ENCODE measurements at regions not wholly inside any gene's neighbourhood (a gene's known extent, or its start where the extent isn't known, plus 50 kb on each side); places are given as distances from the start of the nearest gene placed in this dataset.

DNA sequence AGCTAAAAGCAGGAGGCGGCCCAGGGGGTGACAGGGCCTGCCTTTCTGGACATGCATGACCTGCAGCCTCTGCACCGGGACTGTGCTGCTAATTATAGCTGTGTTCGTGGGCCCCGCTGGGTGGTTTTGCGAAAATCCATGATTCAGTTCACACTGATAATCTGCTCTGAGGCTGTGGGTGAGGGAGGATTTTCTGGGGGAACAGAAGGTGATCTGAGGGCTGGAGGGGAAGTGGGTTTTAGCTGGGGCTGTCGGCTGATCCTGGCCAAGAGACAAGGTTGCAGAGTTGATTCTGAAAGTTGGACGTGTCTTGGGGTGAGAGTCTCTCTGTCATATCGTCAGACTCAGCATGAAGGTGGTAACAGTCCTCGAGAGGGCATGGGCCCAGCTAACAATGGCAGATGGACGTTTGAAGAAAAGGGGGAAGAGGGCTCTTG, 187.5 kb upstream of the ZNF469 start:
- ChIA-PET CTCF (interaction anchor here (0.5 to 1.1 kb wide), 3 partner anchors 28 to 242 kb away, joined by 3 to 4 read pairs (median 3); no protein-coding TSS in a partner anchor), POLR2A (no interaction called here)
- H3K4me1 ChIP-seq (ENCODE audit: control insufficient read depth, insufficient read depth, low read length) = no peaks in the 10 kb centered on the region
- H3K36me3 ChIP-seq (ENCODE audit: control insufficient read depth in 2 of 2, insufficient read depth in 1 of 2, low read length in 2 of 2) = no peaks in the 10 kb centered on the region
- H3K27ac ChIP-seq (ENCODE audit: extremely low read depth, low read depth, low read length) = no peak overlapping the region
- no peaks in the 10 kb centered on the region for H3K9me3 ChIP-seq (ENCODE audit: control insufficient read depth, insufficient read depth, low read depth, low read length)
- H3K4me3 ChIP-seq (ENCODE audit: low read depth, low read length) = no peak overlapping the region
- TF ChIP-seq ZNF169 (tag by site-specific recombination; IDR thresholded peaks at IDR 0.05) = no peak
- TF ChIP-seq, protein P1, sequence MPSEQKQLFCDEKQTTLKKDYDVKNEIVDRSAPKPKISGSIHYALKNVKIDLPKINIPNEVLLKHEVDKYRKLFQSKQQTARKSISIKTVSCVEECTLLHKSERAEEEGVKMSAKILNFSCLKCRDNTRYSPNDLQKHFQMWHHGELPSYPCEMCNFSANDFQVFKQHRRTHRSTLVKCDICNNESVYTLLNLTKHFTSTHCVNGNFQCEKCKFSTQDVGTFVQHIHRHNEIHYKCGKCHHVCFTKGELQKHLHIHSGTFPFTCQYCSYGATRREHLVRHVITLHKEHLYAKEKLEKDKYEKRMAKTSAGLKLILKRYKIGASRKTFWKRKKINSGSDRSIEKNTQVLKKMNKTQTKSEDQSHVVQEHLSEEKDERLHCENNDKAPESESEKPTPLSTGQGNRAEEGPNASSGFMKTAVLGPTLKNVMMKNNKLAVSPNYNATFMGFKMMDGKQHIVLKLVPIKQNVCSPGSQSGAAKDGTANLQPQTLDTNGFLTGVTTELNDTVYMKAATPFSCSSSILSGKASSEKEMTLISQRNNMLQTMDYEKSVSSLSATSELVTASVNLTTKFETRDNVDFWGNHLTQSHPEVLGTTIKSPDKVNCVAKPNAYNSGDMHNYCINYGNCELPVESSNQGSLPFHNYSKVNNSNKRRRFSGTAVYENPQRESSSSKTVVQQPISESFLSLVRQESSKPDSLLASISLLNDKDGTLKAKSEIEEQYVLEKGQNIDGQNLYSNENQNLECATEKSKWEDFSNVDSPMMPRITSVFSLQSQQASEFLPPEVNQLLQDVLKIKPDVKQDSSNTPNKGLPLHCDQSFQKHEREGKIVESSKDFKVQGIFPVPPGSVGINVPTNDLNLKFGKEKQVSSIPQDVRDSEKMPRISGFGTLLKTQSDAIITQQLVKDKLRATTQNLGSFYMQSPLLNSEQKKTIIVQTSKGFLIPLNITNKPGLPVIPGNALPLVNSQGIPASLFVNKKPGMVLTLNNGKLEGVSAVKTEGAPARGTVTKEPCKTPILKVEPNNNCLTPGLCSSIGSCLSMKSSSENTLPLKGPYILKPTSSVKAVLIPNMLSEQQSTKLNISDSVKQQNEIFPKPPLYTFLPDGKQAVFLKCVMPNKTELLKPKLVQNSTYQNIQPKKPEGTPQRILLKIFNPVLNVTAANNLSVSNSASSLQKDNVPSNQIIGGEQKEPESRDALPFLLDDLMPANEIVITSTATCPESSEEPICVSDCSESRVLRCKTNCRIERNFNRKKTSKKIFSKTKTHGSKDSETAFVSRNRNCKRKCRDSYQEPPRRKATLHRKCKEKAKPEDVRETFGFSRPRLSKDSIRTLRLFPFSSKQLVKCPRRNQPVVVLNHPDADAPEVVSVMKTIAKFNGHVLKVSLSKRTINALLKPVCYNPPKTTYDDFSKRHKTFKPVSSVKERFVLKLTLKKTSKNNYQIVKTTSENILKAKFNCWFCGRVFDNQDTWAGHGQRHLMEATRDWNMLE (tag by site-specific recombination; conservative IDR thresholded peaks at IDR 0.05; ENCODE audit: low read depth) = no peak
- TF ChIP-seq ZNF112 (tag by site-specific recombination; IDR thresholded peaks at IDR 0.05) = no peak
- TF ChIP-seq ZNF777 (tag by site-specific recombination; IDR thresholded peaks at IDR 0.05; ENCODE audit: borderline replicate concordance) = no peak
- TF ChIP-seq REPIN1 (tag by site-specific recombination; IDR thresholded peaks at IDR 0.05; ENCODE audit: low read depth) = no peak
- TF ChIP-seq ZNF350 (tag by site-specific recombination; IDR thresholded peaks at IDR 0.05) = no peak
- no peak for TF ChIP-seq ZNF521 (tag by site-specific recombination; IDR thresholded peaks at IDR 0.05)
- no peak for TF ChIP-seq OSR2 (tag by site-specific recombination; IDR thresholded peaks at IDR 0.05)
- TF ChIP-seq, protein P2, sequence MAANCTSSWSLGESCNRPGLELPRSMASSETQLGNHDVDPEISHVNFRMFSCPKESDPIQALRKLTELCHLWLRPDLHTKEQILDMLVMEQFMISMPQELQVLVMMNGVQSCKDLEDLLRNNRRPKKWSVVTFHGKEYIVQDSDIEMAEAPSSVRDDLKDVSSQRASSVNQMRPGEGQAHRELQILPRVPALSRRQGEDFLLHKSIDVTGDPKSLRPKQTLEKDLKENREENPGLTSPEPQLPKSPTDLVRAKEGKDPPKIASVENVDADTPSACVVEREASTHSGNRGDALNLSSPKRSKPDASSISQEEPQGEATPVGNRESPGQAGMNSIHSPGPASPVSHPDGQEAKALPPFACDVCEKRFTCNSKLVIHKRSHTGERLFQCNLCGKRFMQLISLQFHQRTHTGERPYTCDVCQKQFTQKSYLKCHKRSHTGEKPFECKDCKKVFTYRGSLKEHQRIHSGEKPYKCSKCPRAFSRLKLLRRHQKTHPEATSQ (tag by site-specific recombination; IDR thresholded peaks at IDR 0.05) = no peak

DNA sequence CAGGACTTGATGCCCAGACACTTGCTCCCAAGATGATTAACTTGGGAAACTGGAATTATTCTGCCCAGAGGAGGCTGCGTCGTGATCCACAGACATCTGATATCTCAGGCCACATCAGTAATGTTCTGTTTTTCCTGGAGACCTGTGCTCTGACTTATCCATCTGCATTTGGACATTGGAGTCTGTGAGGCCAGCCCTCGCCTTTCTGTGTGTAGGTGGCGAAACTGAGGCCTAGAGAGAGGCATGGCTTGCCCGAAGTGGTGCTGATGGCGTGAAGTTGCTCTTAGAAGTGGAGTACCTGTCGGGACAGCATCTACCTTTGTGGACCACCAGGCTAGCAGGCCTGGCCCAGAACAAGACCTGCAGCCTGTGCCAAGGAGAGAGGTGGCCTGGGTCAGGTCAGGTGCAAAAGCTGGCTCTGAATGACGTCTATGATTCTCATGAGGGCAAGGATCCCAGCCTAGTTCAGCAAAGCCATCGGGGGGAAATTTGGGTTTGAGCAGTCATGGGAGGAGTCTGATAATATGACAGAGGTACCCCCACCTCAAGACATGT, 186.8 kb upstream of the ZNF469 start:
- TF ChIP-seq, protein P3, sequence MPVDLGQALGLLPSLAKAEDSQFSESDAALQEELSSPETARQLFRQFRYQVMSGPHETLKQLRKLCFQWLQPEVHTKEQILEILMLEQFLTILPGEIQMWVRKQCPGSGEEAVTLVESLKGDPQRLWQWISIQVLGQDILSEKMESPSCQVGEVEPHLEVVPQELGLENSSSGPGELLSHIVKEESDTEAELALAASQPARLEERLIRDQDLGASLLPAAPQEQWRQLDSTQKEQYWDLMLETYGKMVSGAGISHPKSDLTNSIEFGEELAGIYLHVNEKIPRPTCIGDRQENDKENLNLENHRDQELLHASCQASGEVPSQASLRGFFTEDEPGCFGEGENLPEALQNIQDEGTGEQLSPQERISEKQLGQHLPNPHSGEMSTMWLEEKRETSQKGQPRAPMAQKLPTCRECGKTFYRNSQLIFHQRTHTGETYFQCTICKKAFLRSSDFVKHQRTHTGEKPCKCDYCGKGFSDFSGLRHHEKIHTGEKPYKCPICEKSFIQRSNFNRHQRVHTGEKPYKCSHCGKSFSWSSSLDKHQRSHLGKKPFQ (tag by site-specific recombination; IDR thresholded peaks at IDR 0.05) = no peak
- TF ChIP-seq, protein P4, sequence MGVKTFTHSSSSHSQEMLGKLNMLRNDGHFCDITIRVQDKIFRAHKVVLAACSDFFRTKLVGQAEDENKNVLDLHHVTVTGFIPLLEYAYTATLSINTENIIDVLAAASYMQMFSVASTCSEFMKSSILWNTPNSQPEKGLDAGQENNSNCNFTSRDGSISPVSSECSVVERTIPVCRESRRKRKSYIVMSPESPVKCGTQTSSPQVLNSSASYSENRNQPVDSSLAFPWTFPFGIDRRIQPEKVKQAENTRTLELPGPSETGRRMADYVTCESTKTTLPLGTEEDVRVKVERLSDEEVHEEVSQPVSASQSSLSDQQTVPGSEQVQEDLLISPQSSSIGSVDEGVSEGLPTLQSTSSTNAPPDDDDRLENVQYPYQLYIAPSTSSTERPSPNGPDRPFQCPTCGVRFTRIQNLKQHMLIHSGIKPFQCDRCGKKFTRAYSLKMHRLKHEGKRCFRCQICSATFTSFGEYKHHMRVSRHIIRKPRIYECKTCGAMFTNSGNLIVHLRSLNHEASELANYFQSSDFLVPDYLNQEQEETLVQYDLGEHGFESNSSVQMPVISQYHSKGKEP (tag by site-specific recombination; IDR thresholded peaks at IDR 0.05) = no peak
- TF ChIP-seq ZNF335 (tag by site-specific recombination; conservative IDR thresholded peaks at IDR 0.05) = no peak
- no peak for TF ChIP-seq HOXD13 (CRISPR knock-in tag; IDR thresholded peaks at IDR 0.05; ENCODE audit: borderline replicate concordance)
- TF ChIP-seq ZSCAN23 (tag by site-specific recombination; IDR thresholded peaks at IDR 0.05) = no peak
- no peak for TF ChIP-seq SALL2 (tag by site-specific recombination; IDR thresholded peaks at IDR 0.05; ENCODE audit: borderline replicate concordance)
- TF ChIP-seq, protein P5, sequence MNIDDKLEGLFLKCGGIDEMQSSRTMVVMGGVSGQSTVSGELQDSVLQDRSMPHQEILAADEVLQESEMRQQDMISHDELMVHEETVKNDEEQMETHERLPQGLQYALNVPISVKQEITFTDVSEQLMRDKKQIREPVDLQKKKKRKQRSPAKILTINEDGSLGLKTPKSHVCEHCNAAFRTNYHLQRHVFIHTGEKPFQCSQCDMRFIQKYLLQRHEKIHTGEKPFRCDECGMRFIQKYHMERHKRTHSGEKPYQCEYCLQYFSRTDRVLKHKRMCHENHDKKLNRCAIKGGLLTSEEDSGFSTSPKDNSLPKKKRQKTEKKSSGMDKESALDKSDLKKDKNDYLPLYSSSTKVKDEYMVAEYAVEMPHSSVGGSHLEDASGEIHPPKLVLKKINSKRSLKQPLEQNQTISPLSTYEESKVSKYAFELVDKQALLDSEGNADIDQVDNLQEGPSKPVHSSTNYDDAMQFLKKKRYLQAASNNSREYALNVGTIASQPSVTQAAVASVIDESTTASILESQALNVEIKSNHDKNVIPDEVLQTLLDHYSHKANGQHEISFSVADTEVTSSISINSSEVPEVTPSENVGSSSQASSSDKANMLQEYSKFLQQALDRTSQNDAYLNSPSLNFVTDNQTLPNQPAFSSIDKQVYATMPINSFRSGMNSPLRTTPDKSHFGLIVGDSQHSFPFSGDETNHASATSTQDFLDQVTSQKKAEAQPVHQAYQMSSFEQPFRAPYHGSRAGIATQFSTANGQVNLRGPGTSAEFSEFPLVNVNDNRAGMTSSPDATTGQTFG (tag by site-specific recombination; IDR thresholded peaks at IDR 0.05; ENCODE audit: borderline replicate concordance) = no peak
- Histone ChIP-seq H3K36me3 (ENCODE audit: control insufficient read depth in 2 of 2, insufficient read depth in 1 of 2, low read length in 2 of 2) (no peaks in the 10 kb centered on the region), H3K4me3 (ENCODE audit: low read depth, low read length) (no peak overlapping the region), H3K9me3 (ENCODE audit: control insufficient read depth, insufficient read depth, low read depth, low read length) (no peaks in the 10 kb centered on the region), H3K27ac (ENCODE audit: extremely low read depth, low read depth, low read length) (no peak overlapping the region), H3K4me1 (ENCODE audit: control insufficient read depth, insufficient read depth, low read length) (no peaks in the 10 kb centered on the region)
- POLR2A ChIA-PET = no interaction called here
- CTCF ChIA-PET = interaction anchor here (0.5 to 1.1 kb wide), 4 partner anchors 28 to 242 kb away, joined by 3 to 4 read pairs (median 3); no protein-coding TSS in a partner anchor
